HEK293 (cell line): ENCODE measurements at regions not wholly inside any gene's neighbourhood (a gene's known extent, or its start where the extent isn't known, plus 50 kb on each side); places are given as distances from the start of the nearest gene placed in this dataset.

ENCODE experiments used
- BCL11A ChIP-seq: fragments of 450-650 bp; formaldehyde crosslinking; IDR thresholded peaks from 2 replicates; pipeline ENCODE4 v1.5.1; 2016; ENCODE audit warnings: low read depth, missing biosample characterization, missing genetic modification characterization
- CTCF ChIP-seq: fragments of 450-650 bp; formaldehyde crosslinking; IDR thresholded peaks from 2 replicates; pipeline ENCODE4 v1.5.1; 2016; ENCODE audit warnings: missing biosample characterization, missing genetic modification characterization
- PBX3 ChIP-seq: sonication (generic); formaldehyde crosslinking; IDR thresholded peaks from 2 replicates; pipeline ENCODE4 v1.8.1; 2022; ENCODE audit warnings: mild to moderate bottlenecking, moderate library complexity, missing genetic modification reagents
- REST ChIP-seq: fragments of 450-650 bp; formaldehyde crosslinking; IDR thresholded peaks from 2 replicates; pipeline ENCODE4 v1.5.1; 2016; ENCODE audit warnings: missing biosample characterization, missing genetic modification characterization
- ZBTB11 ChIP-seq: fragments of 450-650 bp; formaldehyde crosslinking; conservative IDR thresholded peaks from 2 replicates; pipeline ENCODE4 v1.5.1; 2016; ENCODE audit warnings: low read depth, missing biosample characterization, missing genetic modification characterization
- ZBTB7A ChIP-seq: fragments of 450-650 bp; formaldehyde crosslinking; IDR thresholded peaks from 2 replicates; pipeline ENCODE4 v1.5.1; 2016; ENCODE audit warnings: low read depth, missing biosample characterization, missing genetic modification characterization
- ZNF114 ChIP-seq: fragments of 450-650 bp; formaldehyde crosslinking; IDR thresholded peaks from 2 replicates; pipeline ENCODE4 v1.5.0; 2017; ENCODE audit warnings: missing biosample characterization, missing genetic modification characterization
- ZNF121 ChIP-seq: fragments of 450-650 bp; formaldehyde crosslinking; IDR thresholded peaks from 2 replicates; pipeline ENCODE4 v1.5.1; 2016; ENCODE audit warnings: missing biosample characterization, missing genetic modification characterization
- ZNF239 ChIP-seq: fragments of 450-650 bp; formaldehyde crosslinking; IDR thresholded peaks from 2 replicates; pipeline ENCODE4 v1.5.1; 2016; ENCODE audit warnings: missing biosample characterization, missing genetic modification characterization
- ZNF274 ChIP-seq, 2 experiments: fragments of 200-500 bp in 1 of 2; fragments of 450-650 bp in 1 of 2; sonication (Bioruptor generic) in 1 of 2; formaldehyde crosslinking in 1 of 2; IDR thresholded peaks; 2 replicates each; pipeline versions ENCODE4 v1.5.1 to v1.6.1; 2014 to 2016; ENCODE audit warnings: borderline replicate concordance in 1 of 2, inconsistent platforms in 1 of 2, low read length in 1 of 2, missing biosample characterization in 1 of 2, missing genetic modification characterization in 1 of 2
- ZNF280C ChIP-seq: fragments of 450-650 bp; formaldehyde crosslinking; IDR thresholded peaks from 2 replicates; pipeline ENCODE4 v1.5.1; 2016; ENCODE audit warnings: missing biosample characterization, missing genetic modification characterization
- ZNF311 ChIP-seq: fragments of 450-650 bp; formaldehyde crosslinking; IDR thresholded peaks from 2 replicates; pipeline ENCODE4 v1.5.1; 2017; ENCODE audit warnings: missing biosample characterization, missing genetic modification characterization, borderline replicate concordance
- ZNF473 ChIP-seq: fragments of 450-650 bp; formaldehyde crosslinking; IDR thresholded peaks from 2 replicates; pipeline ENCODE4 v1.5.1; 2017; ENCODE audit warnings: missing biosample characterization, missing genetic modification characterization
- ZNF658 ChIP-seq: fragments of 450-650 bp; formaldehyde crosslinking; IDR thresholded peaks from 2 replicates; pipeline ENCODE4; 2016; ENCODE audit warnings: missing biosample characterization, missing genetic modification characterization

- no peak for TF ChIP-seq CTCF
- no peak for TF ChIP-seq PBX3 (CRISPR knock-in tag)
- no peak for TF ChIP-seq BCL11A (tag by site-specific recombination)
- TF ChIP-seq ZNF121 (tag by site-specific recombination): no peak
- no peak for TF ChIP-seq ZNF274 (IDR thresholded peaks at IDR 0.05; ENCODE audit: low read length)
- no peak for TF ChIP-seq ZNF274 (tag by site-specific recombination; IDR thresholded peaks at IDR 0.05; ENCODE audit: borderline replicate concordance)
- TF ChIP-seq REST: no peak
- no peak for TF ChIP-seq ZNF473 (tag by site-specific recombination)
- TF ChIP-seq ZNF280C (tag by site-specific recombination): no peak
- TF ChIP-seq ZNF239 (tag by site-specific recombination): no peak
- no peak for TF ChIP-seq ZNF114 (tag by site-specific recombination)
- no peak for TF ChIP-seq ZBTB11 (tag by site-specific recombination)
- TF ChIP-seq ZNF311 (tag by site-specific recombination): no peak
- TF ChIP-seq ZNF658: no peak
- no peak for TF ChIP-seq ZBTB7A (tag by site-specific recombination)
Observed at GRCh38 chr3:15882577-15882976, 84.8 kb upstream of the ANKRD28 start.
